ENCODE measurements at regions not wholly inside any gene's neighbourhood (a gene's known extent, or its start where the extent isn't known, plus 50 kb on each side); places are given as distances from the start of the nearest gene placed in this dataset.

DNA sequence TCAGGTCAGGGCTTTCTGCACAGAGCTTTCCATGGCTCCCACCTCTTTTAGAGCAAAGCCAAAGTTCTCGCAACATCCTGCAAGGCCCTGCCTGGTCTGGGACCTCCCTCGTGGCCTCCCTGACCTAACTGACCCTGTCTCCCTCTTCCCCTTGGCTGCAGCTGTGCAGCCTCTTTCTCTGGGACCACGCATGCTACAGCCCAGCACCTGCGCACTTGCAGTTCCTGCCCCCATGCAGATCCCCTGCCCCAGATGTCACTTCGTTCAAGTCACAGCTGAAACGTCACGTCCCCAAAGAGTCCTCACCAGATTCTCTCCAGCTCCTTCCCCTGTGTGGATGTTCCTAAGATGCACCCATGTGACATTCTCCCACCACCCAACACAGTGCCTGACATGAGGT lies 61.2 kb upstream of the ZNF716 start:
- TF ChIP-seq, protein P1, sequence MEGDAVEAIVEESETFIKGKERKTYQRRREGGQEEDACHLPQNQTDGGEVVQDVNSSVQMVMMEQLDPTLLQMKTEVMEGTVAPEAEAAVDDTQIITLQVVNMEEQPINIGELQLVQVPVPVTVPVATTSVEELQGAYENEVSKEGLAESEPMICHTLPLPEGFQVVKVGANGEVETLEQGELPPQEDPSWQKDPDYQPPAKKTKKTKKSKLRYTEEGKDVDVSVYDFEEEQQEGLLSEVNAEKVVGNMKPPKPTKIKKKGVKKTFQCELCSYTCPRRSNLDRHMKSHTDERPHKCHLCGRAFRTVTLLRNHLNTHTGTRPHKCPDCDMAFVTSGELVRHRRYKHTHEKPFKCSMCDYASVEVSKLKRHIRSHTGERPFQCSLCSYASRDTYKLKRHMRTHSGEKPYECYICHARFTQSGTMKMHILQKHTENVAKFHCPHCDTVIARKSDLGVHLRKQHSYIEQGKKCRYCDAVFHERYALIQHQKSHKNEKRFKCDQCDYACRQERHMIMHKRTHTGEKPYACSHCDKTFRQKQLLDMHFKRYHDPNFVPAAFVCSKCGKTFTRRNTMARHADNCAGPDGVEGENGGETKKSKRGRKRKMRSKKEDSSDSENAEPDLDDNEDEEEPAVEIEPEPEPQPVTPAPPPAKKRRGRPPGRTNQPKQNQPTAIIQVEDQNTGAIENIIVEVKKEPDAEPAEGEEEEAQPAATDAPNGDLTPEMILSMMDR (IDR thresholded peaks at IDR 0.05) = no peak
- Histone ChIP-seq H3K9me3 (peaks cover 0 to 1% (median 0%) of the 10 kb centered on the region in 3 donors), H3K36me3 (no peaks in the 10 kb centered on the region), H3K4me3 (no peak overlapping the region), H3K4me1 (no peaks in the 10 kb centered on the region), H3K27me3 (no peaks in the 10 kb centered on the region), H3K27ac (no peak overlapping the region)
- intact Hi-C loops (cut with DNase I; ENCODE audit: low total_unique reads) = no loop called here
- no peak for DNase-seq

DNA sequence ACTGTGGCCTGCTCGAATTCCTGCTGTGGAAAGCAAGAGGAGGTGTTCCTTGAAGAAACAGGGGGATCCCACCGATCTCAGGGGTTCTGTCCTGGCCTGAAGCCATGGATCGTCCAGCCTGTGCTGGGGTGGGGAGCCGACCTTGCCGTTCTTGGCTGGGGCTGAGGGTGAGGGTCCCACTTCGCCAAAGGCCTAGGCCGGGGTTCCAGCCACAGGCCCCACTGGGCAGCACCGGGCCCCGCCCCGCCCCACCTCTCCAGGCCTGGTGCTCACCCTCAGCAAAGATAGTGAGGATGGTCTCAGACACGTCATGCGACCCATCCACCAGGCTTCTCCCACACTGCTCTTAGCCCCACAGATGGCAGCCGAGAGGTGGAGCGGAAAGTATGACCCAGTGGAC lies 51.4 kb upstream of the ZNF716 start:
- H3K9me3 ChIP-seq = peaks cover 0 to 29% (median 8%) of the 10 kb centered on the region in 3 donors
- no peaks in the 10 kb centered on the region for H3K4me1 ChIP-seq
- no peak overlapping the region for H3K27ac ChIP-seq
- no peaks in the 10 kb centered on the region for H3K27me3 ChIP-seq
- no peak for DNase-seq
- TF ChIP-seq, protein P1 (IDR thresholded peaks at IDR 0.05) = no peak
- no peaks in the 10 kb centered on the region for H3K36me3 ChIP-seq
- intact Hi-C loops (cut with DNase I; ENCODE audit: low total_unique reads) = no loop called here
- H3K4me3 ChIP-seq = no peak overlapping the region

DNA sequence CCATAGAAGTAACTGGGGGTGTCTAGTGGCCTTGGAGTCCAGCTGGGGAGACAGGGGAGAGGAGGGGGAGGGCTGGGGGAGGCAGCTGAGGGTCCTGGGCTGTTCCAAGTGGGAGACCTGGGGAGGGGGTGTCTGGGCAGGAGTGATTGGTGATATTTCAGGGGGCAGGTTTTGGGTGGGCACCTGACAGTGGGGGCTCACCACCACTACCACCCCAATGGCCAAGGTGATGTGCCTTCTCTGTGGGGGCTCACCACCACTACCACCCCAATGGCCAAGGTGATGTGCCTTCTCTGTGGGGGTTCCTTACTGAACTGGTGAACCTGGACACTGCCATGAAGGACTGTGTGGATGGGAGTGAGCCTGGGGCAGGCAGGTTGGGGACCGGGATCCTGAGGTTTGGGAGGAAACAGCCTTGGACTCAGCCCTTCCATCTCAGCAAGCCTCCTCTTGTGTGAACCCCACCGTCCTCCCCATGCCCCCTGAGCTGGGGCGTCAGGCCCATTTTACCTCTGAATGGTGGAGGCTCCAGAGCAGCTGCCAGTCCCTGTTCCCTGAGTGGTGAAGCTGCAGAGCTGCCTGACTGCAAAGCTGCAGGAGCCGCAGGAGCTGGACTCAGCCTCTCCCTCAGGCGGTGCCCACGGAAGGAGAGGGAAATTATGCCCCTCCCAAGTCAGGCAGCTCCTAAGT lies 50.6 kb upstream of the ZNF716 start:
- Histone ChIP-seq H3K4me3 (no peak overlapping the region), H3K9me3 (peaks cover 0 to 31% (median 8%) of the 10 kb centered on the region in 3 donors), H3K27ac (no peak overlapping the region), H3K4me1 (no peaks in the 10 kb centered on the region), H3K27me3 (no peaks in the 10 kb centered on the region), H3K36me3 (no peaks in the 10 kb centered on the region)
- TF ChIP-seq, protein P1 (IDR thresholded peaks at IDR 0.05) = no peak
- DNase-seq = no peak
- intact Hi-C loops (cut with DNase I; ENCODE audit: low total_unique reads) = no loop called here

DNA sequence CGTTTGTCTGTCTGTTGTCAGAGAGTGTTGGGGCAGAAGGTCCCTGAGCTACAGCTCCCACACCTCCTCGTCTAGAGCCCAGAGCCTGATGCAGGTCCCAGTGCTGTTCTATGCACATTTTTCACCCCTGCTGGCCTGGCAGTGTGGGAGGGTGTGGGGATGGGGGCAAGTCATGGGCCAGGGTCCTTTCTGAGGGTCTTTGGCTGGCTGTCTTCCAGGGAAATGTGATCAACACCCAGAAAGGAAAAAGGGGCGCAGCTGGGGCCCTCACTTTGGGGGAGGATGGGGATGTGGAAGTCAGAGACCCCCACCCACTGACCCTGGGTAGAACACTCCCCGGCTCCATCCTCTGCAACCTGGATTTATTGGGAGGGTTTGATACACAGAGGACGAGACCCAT lies 50.0 kb upstream of the ZNF716 start:
- no peak overlapping the region for H3K27ac ChIP-seq
- no peak for DNase-seq
- no peaks in the 10 kb centered on the region for H3K36me3 ChIP-seq
- H3K9me3 ChIP-seq = peaks cover 0 to 32% (median 12%) of the 10 kb centered on the region in 3 donors
- no peak overlapping the region for H3K4me3 ChIP-seq
- H3K27me3 ChIP-seq = no peaks in the 10 kb centered on the region
- intact Hi-C loops (cut with DNase I; ENCODE audit: low total_unique reads) = no loop called here
- TF ChIP-seq, protein P1 (IDR thresholded peaks at IDR 0.05) = no peak
- no peaks in the 10 kb centered on the region for H3K4me1 ChIP-seq

All from tibial artery (tissue), 4 donors.